Inflammatory macrophage treated with lipopolysaccharide for 4 hours (primary cell): ENCODE measurements at regions not wholly inside any gene's neighbourhood (a gene's known extent, or its start where the extent isn't known, plus 50 kb on each side); places are given as distances from the start of the nearest gene placed in this dataset.
A peak's percentile ranks its signal among the peaks of the same experiment; 100 is the strongest.

Source experiments
- DNase-seq: peaks from one replicate; pipeline ENCODE4 v3.0.0-alpha.2; 2020

DNA sequence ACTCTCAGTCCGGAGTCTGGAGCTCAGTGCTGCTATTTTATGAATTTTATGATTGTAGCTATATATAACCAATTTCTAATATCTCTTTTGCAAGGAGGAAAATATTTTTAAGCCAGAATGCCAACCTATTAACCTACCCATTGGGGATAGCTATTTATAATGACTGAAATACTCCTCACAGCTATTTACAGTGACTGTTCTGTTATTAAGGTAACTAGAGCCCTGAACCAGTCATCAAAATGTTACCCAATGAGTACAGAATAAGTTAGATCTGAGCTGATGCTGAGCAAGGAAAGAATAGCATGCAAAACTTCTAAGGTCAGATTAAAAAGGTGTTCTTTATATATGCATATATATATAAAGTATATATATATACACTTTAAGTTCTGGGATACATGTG, 79.6 kb upstream of the PPP2R3A start:
- no peak for DNase-seq

- DNase-seq, result no peak
Measured at GRCh38 chr3:135887220-135887619, 78.3 kb upstream of the PPP2R3A start.

DNA sequence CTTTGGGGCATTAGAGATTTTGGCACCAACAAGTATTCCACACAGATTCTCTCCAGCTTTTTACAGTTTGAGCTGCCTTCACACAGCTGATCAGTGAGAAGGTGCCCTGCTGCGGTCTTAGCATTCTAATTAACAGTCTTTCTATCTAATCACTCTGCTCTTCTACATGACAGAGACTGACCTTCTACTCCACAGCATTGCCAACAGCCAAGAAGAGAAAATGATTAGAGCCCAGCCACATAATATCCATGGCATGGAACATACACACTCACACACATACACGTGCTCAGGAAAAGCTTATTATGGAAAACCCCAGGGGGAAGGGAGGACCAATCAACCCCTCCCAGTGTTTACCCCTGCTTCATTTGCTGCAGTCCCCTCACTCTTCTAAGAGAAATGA, 76.1 kb upstream of the PPP2R3A start:
- DNase-seq, result no peak

GRCh38 chr3:135891121-135891520, 74.4 kb upstream of the PPP2R3A start:
- no peak for DNase-seq

DNA sequence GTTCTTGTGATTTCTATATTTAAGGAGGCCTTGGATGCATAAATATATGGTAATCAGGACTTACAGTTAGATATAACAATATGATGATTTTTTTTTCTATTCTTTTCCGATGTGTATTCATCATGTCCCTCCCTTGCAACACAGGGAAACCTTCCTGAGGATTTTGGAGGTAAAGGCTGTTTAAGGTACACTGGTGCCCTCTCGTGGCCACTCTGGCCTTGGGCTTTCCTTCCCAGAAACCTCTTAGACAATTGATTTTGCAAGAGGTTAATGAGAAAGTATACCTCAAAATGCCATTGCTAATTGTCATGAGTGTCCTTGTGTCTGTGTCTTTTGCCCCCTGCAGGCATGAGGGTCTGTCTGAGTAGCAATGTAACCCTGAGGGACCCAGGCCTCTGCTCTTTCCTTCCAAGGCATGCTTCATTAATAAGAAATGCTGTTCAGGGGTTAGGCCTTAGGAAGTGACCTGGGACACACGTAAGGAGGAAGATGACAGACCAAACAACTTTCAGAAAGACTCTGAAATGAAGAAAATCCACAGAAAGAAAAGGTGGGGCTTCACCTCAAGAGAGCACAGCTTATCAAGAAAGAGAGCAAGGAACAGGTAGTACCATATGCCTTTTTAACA, 70.3 kb upstream of the PPP2R3A start:
- peak; percentile 61 for DNase-seq

DNA sequence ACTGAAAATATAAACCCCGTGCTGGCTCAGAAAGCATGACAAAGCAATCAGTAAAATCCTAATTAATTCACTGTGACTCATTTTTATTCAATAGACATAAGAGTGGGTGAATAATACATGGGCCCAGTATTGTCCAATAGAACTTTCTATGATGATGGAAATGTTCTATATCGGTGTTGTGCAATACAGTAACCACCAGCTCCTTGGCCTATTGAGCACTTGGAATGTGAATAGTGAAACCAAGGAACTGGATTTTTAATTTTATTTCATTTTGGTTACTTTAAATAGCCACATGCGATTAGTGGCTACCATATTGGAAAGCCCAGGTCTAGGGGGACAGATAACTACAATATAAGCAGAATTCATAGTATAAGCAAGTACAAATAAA, 69.8 kb upstream of the PPP2R3A start:
- DNase-seq, result no peak

DNA sequence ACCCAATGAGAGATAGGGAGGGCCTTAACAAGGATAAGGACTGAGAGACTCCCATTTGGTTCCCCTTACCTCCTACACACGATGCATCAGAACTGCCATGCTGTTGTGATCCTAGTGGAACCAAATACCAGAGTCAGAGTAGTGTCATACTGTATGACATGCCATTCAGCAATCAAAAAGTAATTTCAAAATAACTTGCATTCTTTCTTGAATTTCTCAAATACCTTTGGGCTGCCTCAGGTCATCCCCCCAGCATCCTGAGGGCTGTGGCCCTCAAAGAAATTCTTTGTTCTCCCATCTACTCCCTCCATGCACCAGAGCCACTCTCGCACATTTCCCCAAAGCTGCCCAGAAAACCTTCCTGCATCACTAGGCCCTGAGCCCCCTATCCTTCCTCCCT, 68.9 kb upstream of the PPP2R3A start:
- no peak for DNase-seq

GRCh38 chr3:135897715-135898114, 67.8 kb upstream of the PPP2R3A start:
- DNase-seq, result no peak

GRCh38 chr3:135898774-135899173, 66.8 kb upstream of the PPP2R3A start:
- no peak for DNase-seq

GRCh38 chr3:135905058-135905724, 60.3 kb upstream of the PPP2R3A start:
- no peak for DNase-seq

- DNase-seq, result no peak
Measured at GRCh38 chr3:135907422-135908165, 57.9 kb upstream of the PPP2R3A start.

GRCh38 chr3:135908225-135908624, 57.3 kb upstream of the PPP2R3A start:
- no peak for DNase-seq

- no peak for DNase-seq
Measured at GRCh38 chr3:135908737-135909136, 56.8 kb upstream of the PPP2R3A start.

DNA sequence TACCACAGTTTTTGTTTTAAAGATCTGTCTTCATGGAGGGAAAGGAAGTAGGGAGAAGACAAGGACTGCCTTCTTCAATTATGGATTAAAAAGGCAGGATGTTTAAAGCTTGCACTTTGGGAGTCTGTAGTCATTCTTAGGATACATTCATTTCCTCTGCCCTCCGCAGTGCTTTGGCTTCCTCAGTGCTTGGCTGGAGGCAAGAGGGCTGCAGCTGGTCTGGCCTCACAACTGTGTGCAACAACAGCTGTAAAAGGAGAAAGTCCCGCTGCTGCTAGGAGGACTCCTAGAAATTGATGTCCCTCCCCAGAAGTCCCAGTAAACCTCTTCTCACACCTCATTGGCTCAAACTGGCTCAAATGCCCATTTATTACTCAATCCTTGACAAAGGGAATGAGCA, 54.4 kb upstream of the PPP2R3A start:
- no peak for DNase-seq

DNA sequence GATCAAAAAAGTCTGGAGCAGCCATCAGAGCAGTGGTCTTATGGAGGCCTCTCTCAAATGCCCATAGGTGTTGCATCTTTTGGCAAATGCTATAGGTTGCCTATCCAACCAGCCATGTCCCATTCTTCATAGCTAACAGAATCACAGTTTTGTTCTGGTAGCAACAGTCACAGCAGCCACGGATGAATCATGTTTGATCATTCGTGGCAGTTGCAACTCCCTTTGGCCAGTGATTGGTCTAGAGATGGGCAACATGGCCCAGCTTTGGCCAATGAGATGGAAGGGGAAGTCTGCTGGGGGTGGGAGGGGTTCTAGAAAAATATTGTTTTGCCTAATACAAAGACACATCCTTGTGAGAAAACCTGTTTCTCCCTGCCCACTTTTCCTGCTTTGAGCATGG, 50.3 kb upstream of the PPP2R3A start:
- DNase-seq, result no peak
